Vagina (tissue), 2 donors: ENCODE measurements at regions not wholly inside any gene's neighbourhood (a gene's known extent, or its start where the extent isn't known, plus 50 kb on each side); places are given as distances from the start of the nearest gene placed in this dataset.

Experiments
- POLR2A ChIP-seq, 2 donors: fragments of 450-650 bp; IDR thresholded peaks; one replicate each; pipeline ENCODE4 v1.6.1; 2017; ENCODE audit warnings: antibody characterized with exemption in 2 of 2, mild to moderate bottlenecking in 2 of 2, moderate library complexity in 2 of 2
- TF ChIP-seq, protein P1 (sequence below), 3 experiments: fragments of 450-650 bp in 2 of 3; fragments of 200-600 bp in 1 of 3; sonication (generic) in 1 of 3; IDR thresholded peaks; one replicate each; pipeline ENCODE4 v1.5.1; 2017 to 2019; ENCODE audit warnings: antibody characterized with exemption in 3 of 3, mild to moderate bottlenecking in 2 of 3, moderate library complexity in 2 of 3

DNA sequence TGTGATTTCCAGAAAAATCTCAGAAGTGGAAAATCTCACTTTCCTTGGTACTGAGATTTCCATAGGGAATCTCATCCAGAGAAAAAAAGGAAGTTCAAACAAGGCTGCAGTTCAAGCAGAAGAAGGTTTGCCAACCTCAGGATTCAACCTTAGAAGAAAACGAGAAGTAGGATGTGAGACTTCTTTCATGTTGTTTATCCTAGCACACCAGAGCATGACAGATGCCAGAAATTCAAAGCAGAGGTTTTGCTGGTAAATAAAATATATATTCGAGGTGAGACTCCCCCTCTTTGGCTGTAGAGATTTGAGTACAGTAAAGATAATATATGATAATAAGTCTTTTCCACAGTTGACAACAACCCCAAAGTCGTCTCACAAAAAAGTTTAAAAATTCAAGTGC, 116.9 kb upstream of the SMC2 start:
- TF ChIP-seq, protein P1, sequence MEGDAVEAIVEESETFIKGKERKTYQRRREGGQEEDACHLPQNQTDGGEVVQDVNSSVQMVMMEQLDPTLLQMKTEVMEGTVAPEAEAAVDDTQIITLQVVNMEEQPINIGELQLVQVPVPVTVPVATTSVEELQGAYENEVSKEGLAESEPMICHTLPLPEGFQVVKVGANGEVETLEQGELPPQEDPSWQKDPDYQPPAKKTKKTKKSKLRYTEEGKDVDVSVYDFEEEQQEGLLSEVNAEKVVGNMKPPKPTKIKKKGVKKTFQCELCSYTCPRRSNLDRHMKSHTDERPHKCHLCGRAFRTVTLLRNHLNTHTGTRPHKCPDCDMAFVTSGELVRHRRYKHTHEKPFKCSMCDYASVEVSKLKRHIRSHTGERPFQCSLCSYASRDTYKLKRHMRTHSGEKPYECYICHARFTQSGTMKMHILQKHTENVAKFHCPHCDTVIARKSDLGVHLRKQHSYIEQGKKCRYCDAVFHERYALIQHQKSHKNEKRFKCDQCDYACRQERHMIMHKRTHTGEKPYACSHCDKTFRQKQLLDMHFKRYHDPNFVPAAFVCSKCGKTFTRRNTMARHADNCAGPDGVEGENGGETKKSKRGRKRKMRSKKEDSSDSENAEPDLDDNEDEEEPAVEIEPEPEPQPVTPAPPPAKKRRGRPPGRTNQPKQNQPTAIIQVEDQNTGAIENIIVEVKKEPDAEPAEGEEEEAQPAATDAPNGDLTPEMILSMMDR (IDR thresholded peaks at IDR 0.05) = no peak
- TF ChIP-seq POLR2A (IDR thresholded peaks at IDR 0.05) = no peak
